GM19043 (cell line): ENCODE measurements at regions not wholly inside any gene's neighbourhood (a gene's known extent, or its start where the extent isn't known, plus 50 kb on each side); places are given as distances from the start of the nearest gene placed in this dataset.

Experiments used
- ATAC-seq: cut with Tn5 transposase; IDR thresholded peaks from one replicate; pipeline ENCODE4 v1.9.1; 2021; ENCODE audit warnings: low read depth; ENCODE audit not compliant: unreplicated experiment

DNA sequence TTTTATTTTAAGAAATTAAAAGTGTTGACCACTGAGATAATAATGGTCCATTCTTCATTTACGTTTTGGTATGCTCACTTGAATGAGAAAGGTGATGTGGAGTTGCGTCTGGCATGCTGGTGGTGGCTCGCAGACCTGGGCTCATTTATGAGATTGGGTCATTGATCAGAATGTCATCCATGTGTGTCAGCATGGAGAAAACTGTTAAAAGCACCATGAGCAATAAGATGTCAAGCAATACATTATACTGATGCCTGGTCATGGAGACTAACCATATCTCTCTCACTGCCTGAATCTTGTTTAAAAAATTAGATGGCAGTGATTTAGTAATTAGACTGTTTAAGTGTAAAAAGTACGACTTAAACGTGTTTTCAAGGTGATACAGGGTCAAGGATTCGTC, 503.4 kb upstream of the SEMA6D start:
- no peak for ATAC-seq

DNA sequence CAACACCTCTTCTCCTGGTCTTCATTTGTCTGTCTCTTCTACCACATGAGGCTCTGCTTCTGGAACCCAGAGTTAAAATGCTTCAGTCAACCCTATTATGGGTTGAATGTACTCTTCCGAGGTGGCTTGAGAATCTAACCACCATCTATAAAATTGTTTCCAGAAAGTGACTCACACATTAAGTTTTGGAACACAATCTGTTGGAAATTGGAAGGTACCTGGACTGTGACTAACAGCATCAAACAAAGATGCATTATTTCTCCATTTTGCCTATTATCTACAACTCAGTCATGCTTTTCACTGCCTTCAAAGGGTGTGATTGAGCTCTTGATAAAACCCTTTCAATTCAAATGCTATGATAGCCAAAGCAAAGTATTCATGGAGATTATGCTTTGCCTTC, 499.0 kb upstream of the SEMA6D start:
- no peak for ATAC-seq

DNA sequence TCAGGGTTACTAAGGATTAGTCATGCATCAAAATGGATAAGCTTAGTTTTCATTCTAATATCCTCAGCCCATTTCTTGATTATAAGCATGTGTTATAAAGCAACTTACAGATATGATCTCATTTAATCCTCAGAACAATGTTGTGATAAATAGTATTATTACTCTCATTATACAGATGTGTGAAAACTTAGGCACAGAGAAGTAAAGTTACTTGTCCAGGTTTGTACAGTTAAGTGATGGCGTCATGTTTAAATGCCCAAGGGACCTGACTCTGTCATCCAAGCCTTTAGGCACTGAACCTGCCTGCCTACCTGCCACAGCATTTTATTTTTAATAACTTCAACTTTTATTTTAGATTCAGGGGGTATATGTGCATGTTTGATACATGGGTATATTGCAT, 472.9 kb upstream of the SEMA6D start:
- no peak for ATAC-seq

DNA sequence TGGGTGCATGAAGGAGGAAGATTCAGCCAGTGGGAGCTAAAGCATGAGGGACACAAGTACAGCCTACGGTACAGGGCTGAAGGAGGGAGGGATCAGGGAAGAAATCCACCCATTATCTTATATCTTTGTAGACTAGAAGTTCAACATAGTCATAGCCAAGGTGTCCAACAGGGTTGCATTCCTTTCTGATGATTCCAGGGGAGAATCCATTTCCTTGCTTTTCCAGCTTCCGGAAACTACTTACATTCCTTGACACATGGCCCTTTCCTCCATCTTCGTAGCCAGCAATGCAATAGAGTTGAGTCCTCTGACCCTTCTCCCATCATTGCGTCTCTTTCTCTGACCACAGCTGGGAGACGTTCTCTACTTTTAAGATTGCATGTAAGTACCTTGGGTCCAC, 471.0 kb upstream of the SEMA6D start:
- ATAC-seq: no peak

DNA sequence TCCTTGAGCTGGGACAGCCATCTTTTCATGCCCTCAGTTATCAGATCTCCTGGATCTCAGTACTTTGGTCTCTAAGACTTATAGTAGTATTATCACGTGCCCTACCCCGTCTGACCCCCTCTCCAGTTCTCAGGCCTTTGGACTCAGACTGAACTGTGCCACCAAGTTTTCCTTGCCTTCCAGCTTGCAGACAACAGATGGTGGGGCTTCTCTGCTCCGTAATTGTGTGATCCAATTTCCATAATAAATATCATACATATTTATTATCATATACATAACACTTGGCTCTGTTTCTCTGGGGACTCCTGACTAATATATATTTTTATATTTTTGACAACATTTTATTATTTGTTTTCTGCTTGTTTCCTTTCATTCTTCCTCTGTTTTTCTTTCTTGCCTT, 458.8 kb upstream of the SEMA6D start:
- no peak for ATAC-seq

DNA sequence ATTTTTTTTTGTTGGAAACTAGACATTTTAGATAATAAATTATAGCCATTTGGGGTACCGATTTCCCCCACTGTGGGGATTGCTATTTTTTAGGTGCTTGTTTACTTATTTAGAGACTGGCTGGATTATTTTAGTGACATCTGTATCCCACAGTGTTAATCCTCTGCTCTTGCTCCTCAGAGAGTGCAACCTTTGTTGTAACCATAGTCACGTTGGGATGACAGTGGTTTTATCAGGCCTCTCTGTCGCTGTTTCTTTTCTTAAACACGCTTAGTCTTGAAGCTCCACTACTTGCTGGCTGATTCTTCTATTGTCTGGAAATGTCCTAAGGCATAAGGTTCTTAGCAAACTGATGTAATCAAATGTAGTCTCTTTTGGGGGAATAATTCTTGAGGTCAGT, 451.6 kb upstream of the SEMA6D start:
- no peak for ATAC-seq

DNA sequence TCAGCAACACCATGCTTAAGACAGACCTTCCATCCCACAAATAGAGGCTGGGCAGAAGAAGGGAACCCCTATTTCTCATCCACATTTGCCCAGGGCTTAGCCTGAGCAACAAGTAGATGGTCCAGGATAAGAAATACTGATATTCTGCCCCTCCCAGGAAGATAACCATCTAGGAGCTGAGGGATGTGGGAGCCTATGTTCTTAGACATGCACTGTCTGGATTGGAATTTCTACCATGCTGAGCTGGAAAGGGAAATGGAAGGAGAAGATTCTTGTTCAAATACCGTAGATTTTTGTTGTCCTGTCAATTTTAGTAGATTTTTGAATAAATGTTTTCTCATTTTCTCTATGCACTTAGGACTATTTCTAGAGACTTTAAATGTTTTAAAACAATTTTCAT, 450.7 kb upstream of the SEMA6D start:
- ATAC-seq: no peak

DNA sequence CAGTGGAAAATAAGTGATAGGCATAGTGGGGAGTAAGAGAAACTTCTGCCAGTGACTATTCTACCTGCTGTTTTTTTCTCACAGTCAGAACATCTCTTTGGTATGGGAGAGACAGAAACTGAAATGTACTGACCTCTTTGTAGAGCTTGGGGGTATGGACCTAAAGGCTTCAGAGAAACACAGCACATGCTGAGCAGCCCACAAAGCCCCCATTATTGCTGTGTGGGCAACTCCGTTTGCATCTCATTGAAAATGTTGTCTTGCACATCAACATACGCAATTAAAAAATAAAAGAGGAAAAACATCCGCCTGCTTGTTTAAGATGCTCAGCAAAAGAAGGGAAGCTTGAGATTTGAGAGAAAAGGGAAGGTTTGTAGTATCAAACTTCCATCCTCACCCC, 443.4 kb upstream of the SEMA6D start:
- ATAC-seq: no peak

DNA sequence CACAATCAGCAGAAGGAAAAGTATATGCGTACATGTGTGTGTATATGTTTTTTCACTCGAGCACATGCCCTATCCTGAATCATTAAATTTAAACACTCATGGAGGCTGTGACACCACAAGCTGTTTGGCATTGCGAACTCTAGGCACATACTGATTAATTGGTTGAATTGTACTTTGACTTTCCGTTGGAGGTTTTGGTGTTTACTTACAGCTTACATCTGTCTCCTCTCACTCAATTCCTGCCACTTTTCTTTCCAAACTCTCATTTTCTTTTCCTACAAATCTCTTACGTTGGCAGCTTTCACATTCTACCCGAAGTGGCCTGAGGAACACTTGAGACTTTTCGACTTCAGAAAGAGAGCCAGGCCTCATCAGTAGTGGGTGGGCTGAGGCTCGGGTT, 434.1 kb upstream of the SEMA6D start:
- ATAC-seq: no peak

DNA sequence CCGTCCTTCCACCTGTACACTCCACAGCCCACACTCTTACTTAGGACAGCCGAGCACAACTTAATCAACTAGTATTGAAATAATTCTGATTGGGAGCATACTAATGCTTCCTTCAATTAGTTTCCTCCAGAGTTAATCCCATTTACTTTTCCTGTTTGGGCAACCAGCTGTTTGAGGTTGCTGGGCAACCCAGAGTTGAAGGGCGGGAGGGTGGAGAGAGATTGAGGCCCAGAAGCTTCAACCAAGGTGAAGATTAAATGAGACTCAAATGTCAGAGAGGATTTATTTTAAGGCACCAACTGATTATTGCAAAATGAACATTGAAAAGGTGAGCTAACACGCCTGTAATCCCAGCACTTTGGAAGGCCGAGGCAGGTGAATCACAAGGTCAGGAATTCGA, 428.5 kb upstream of the SEMA6D start:
- no peak for ATAC-seq

DNA sequence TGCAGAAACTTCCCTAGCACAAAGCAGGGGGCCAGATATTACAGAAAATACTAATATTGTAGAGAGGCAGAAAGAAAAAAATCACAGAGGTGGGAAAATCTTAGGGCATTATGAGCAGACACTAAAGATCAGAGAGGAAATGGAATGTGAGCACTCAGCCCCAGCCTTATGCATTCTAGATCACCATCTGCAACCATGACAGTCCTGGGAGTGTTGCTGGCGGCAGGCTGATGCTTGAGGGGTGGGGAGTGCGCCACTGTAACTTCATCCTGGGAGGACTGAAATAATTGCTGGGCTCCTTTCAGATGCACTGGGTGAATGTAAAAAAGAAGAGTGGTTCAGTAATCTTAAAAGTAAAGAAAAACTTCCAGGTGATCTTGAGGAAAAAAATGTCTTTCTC, 427.6 kb upstream of the SEMA6D start:
- ATAC-seq: no peak

DNA sequence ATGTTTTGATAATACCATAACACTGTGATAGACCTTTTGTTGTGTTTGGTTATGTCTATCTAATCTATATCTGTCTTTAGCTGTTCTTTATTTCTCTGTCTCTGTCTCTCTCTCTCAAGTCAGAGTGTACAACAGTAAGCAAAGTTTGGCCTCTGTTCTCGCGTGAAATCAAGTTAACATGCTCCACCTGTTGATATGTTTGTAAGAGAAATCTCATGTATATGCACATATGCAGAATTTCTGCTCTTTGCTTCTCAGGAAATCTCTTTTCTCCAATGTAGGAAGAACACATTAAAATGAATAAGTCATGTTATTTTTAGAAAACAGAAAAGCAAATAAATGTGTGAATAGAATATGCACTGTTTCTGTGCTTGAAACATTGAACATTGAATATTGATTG, 425.5 kb upstream of the SEMA6D start:
- ATAC-seq: no peak

DNA sequence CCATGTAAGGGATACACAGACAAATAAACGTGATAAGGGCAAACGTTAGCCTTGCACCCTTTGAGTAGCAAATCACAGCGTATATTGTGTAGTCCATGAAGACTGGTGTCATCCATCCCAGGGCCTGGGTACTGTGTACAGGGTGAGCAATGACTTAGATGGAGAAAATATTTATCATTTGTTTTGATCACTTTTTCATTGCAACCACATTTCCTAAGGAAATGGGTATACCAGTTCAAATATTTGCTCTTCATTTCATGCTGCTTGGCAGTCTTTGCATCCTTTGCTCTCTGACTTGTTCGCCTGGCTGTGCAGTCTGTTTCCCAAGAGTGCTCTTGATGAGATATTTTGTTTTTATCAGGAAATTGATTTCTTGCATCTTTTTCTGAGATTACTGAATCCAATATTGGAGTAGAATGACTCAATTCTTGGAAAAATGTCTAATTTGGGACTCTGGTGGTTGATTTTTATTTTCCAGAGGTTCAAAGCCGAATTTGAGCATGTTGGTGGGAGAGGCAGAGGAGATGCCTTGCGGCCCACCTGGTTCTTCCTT, 424.6 kb upstream of the SEMA6D start:
- no peak for ATAC-seq

DNA sequence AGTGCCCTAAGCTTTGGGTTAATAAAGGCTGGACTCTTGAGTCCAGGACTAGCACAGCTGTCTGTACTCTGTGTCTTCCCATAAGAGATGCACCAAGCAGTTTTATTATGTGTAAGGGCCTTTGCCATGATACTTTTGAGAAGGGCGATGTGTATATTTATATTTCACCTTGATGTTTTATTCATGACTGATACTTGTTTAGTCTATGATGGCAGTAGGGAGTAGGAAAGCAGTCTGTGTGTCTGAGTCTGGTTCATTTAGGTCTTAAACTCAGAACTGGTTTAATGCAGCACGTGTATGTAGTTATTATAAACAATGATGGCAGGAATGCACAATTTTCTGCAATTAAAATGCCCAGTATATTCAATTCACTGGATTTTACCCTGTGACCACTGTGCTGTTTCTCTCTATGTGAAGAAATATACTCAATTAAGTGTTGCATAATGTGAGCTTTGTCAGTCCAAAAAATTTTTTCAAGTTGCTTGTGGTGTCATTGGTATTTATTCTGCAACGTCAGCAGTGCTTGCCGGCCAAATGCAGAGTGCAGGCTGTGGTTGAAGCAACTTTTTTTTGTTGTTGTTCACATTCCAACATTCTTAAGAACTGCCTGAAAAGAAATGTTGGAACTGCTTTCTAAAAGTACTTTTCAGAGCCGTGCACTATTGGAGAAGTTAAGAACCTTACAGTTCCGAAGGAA, 423.7 kb upstream of the SEMA6D start:
- ATAC-seq: no peak

DNA sequence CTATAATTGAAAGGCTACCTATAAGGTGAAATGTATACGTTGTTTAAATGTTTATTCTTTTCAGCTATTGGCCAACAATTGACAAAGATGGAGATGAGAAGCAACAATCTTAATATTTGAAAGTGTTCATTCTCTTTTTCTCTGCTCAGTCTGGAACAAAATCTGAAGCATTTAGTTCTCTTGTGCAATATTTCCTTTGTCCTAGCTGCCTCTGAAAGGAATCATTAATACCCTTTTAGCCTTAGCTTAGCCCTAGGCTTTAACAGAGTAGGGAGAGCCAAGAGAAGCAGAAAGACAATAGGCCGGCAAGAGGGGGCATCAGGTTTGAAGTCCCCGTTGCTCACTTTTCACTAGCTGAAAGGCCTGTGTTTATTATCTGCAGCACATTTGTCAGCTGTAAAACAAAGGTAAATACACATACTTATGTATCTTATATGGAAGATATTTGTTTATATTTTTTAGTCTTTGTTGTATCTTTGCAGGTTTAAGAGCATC, 422.5 kb upstream of the SEMA6D start:
- ATAC-seq: no peak

DNA sequence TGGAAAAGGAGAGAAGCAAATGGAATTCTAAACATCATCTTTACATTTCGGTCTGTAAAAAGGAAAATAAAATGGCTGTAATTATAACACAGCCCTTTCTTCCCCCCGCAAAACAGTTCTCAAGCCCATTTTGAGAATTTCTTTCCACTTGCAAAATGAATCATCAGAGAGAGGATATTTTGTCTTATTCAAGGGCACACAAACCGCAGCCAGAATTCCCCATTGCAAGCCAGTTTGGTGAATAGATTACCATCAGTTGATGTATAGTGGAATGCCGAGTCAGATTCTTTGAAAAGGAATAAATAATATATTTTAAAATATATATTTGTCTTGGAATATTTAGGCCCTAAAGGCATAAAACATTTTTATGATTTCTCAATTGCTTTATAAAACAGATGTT, 420.4 kb upstream of the SEMA6D start:
- no peak for ATAC-seq

DNA sequence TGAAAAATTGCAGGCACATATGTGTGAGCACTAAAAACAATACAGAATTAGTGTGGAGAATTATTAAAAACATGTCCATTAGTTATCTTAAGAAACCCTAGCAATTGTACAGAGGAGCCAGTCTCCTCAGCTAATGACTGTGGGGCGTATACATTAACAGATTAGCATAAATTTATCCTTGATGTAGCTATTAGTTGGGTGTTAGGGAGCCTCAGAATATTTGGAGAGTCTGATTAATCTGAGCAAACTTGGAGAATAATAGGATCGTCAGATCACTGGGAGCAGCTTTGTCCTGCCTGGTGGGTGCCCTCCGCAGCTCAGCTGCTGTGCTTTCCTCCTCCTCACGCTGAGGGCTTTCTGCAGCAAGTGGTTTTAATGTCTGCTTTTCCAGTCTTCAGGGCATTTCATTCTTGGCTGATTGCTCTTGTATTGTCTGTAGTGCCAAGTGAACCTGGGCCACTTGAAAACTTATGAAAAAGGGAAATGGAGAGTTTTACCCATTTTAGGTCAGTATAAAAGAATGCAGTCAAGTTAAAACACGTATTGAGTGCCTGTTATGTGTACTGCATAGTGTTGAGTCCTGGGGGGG, 417.4 kb upstream of the SEMA6D start:
- no peak for ATAC-seq

DNA sequence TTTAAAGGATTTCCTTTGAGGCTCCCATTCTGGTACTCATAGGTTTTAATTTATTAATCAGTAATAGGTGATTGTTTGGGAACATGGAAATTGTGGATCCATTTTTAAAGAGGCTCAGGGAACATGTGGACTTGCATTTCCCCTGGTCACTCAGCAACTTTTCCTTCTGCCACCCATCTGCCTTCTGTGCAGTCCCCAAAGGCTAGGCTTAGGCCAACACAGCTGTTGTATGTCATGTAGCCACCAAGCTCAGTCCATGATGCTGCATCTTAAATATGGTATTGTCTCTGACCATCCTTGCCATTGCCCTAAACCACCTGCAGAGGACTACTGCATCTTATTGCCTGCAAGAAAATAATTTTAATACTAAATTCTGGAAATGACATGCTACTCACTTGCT, 416.7 kb upstream of the SEMA6D start:
- no peak for ATAC-seq

DNA sequence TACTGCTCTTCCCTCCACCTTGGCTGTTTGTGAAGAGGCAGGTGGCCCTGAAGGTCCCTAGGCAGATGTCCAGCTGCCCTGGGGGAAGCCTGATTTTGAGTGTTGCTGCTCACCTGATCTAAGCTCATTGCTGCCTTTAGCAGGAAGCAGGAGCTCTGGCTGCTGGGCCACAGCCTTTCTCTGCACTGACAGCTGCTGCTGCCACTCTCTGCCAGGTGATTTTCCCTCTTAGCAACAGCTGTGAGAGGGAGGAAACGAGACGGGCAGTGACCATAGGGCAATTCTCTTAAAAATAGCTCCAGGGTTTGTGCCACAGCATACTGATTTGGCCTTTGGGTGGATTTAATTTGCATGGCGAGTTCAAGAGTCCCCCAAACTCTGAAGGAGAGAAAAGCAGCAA, 415.8 kb upstream of the SEMA6D start:
- ATAC-seq: no peak

DNA sequence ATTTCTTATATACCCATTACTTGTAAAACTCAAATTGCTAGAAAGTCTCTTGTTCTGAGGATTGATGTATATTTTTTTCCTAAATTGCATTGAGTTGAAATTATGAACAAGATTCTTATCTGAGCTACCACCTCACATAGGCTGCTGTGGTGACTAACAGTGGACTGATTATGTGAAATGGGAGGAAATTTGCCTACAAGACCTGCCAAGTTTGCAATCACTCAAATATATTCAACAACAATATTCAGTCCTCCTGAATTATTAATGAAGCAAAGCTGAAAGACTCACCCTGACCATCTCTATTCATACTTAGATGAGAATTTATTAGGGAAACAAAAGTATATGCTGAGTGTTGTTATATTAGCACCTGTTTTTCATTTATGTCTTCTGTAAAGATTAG, 412.6 kb upstream of the SEMA6D start:
- no peak for ATAC-seq

DNA sequence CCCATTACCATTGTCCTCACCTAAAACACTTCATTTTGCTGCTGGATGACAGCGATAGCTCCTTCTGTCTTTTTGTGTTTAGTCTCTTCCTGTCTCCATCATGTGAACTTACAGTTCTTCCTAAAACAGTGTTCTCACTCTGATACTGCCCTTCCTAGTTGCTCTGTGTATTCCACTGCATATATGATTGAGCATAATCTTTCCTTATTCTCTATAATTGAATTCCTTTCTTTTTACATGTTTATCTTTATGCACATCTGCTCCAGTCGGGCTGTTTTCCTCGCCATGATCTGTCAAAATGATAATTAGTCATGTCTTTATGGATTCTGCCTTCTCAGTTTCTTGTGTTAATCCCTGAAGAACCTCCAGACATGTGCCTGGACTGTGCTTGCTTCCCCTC, 405.1 kb upstream of the SEMA6D start:
- ATAC-seq: no peak
